GM12878 (cell line): ENCODE measurements at regions not wholly inside any gene's neighbourhood (a gene's known extent, or its start where the extent isn't known, plus 50 kb on each side); places are given as distances from the start of the nearest gene placed in this dataset.

ENCODE experiments used
- ATAC-seq: fragments of 200-7000 bp; cut with Tn5 transposase; 3 replicates; pipeline ENCODE4 v1.9.1; 2020; ENCODE audit warnings: mild to moderate bottlenecking, moderate library complexity
- BruUV-seq: library from RNA; stranded (reverse); fragments of 400-500 nt; replicated peaks from 2 replicates; lab custom pipeline; 2021; lab: Mats Ljungman, UMichigan
- CTCF ChIA-PET: fragments of 300-600 bp; sonication (Branson Sonifier 250); formaldehyde crosslinking; extraction: SDS; loops from one replicate; lab custom pipeline; 2021; ENCODE audit warnings: inconsistent platforms; lab: Yijun Ruan, JAX
- POLR2A ChIA-PET: fragments of 350-600 bp; formaldehyde crosslinking; extraction: SDS; loops from one replicate; lab custom pipeline; 2021; ENCODE audit warnings: inconsistent platforms; lab: Charles Lee
- RAD21 ChIA-PET: fragments of 300-600 bp; sonication (Branson Sonifier 250); formaldehyde crosslinking; loops from one replicate; lab custom pipeline; 2023; ENCODE audit warnings: antibody characterized with exemption; ENCODE audit not compliant: unreplicated experiment; lab: Charles Lee
- SMC1A ChIA-PET: fragments of 300-600 bp; sonication (Branson Sonifier 250); formaldehyde crosslinking; loops from one replicate; lab custom pipeline; 2023; ENCODE audit not compliant: unreplicated experiment, uncharacterized antibody; lab: Charles Lee
- DNase-seq: peaks from one replicate; pipeline ENCODE4 v3.0.0-alpha.2; 2011; ENCODE audit warnings: low read depth, low spot score
- FAIRE-seq: peaks from 3 replicates; lab custom pipeline; 2011; peaks lifted over from hg19 to GRCh38; lab: Jason Lieb, UNC
- H2AFZ ChIP-seq: 2 replicates; pipeline ENCODE4 v1.6.0; 2011; ENCODE audit warnings: low read depth, low read length, control low read depth; ENCODE audit not compliant: control insufficient read depth
- H3K27ac ChIP-seq: 2 replicates; pipeline ENCODE4 v1.5.1; 2011; ENCODE audit warnings: control low read depth; ENCODE audit not compliant: control insufficient read depth, insufficient read depth
- H3K27me3 ChIP-seq, 2 experiments: replicated peaks in 1 of 2; 2 replicates each; pipeline versions ENCODE4 v1.6.0 to v1.6.1; 2011; ENCODE audit warnings: low read length in 1 of 2; ENCODE audit not compliant: control insufficient read depth in 2 of 2, insufficient read depth in 2 of 2
- H3K36me3 ChIP-seq, 2 experiments: 2 replicates each; pipeline ENCODE4 v1.5.1; 2011; ENCODE audit warnings: low read length in 1 of 2; ENCODE audit not compliant: control insufficient read depth in 2 of 2, insufficient read depth in 2 of 2
- H3K4me1 ChIP-seq: 2 replicates; pipeline ENCODE4 v1.6.1; 2011; ENCODE audit warnings: mild to moderate bottlenecking, low read length, moderate library complexity, mixed read lengths; ENCODE audit not compliant: control insufficient read depth, insufficient read depth
- H3K4me2 ChIP-seq: 2 replicates; pipeline ENCODE4 v1.6.0; 2011; ENCODE audit warnings: control low read depth; ENCODE audit not compliant: control insufficient read depth, insufficient read depth
- H3K4me3 ChIP-seq: fragments of 200-600 bp; sonication (generic); 2 replicates; pipeline ENCODE4 v1.5.1; 2016
- H3K79me2 ChIP-seq: 2 replicates; pipeline ENCODE4 v1.6.0; 2011; ENCODE audit warnings: low read length; ENCODE audit not compliant: control insufficient read depth, insufficient read depth
- H3K9ac ChIP-seq: 2 replicates; pipeline ENCODE4 v1.8.0; 2011; ENCODE audit warnings: low read length, control low read depth, mixed read lengths; ENCODE audit not compliant: control insufficient read depth, insufficient read depth
- H3K9me3 ChIP-seq: replicated peaks from 3 replicates; pipeline ENCODE4 v1.5.1; 2011; ENCODE audit warnings: mild to moderate bottlenecking, low read length; ENCODE audit not compliant: control insufficient read depth, insufficient read depth
- H4K20me1 ChIP-seq: 2 replicates; pipeline ENCODE4 v1.6.0; 2011; ENCODE audit not compliant: control insufficient read depth, insufficient read depth
- BRCA1 ChIP-seq: IDR thresholded peaks from 2 replicates; pipeline ENCODE4 v1.6.1; 2011; ENCODE audit warnings: low read depth, low read length, improper control_type of control experiment
- CHD4 ChIP-seq: fragments of 200-600 bp; sonication (generic); IDR thresholded peaks from 2 replicates; pipeline ENCODE4 v1.6.1; 2016; ENCODE audit warnings: mild to moderate bottlenecking
- CREM ChIP-seq: IDR thresholded peaks from 2 replicates; pipeline ENCODE4 v1.6.1; 2014; ENCODE audit warnings: antibody characterized with exemption, low read depth
- FOS ChIP-seq: IDR thresholded peaks from 3 replicates; pipeline ENCODE4 v1.6.1; 2011; ENCODE audit warnings: borderline replicate concordance; ENCODE audit not compliant: insufficient read length; ENCODE audit errors: extremely low read depth
- HCFC1 ChIP-seq: fragments of 150-350 bp; IDR thresholded peaks from 2 replicates; pipeline ENCODE4 v1.6.1; 2014; ENCODE audit warnings: low read length
- JUNB ChIP-seq: IDR thresholded peaks from 2 replicates; pipeline ENCODE4 v1.6.1; 2016; ENCODE audit warnings: antibody characterized with exemption, mild to moderate bottlenecking
- MEF2A ChIP-seq: IDR thresholded peaks from 2 replicates; pipeline ENCODE4 v1.6.1; 2011; ENCODE audit warnings: low read depth, mild to moderate bottlenecking, low read length, moderate library complexity; ENCODE audit not compliant: insufficient read depth
- PAX8 ChIP-seq: fragments of 450-650 bp; IDR thresholded peaks from 2 replicates; pipeline ENCODE4 v1.6.1; 2017; ENCODE audit warnings: mild to moderate bottlenecking, moderate library complexity
- PML ChIP-seq: IDR thresholded peaks from 2 replicates; pipeline ENCODE4 v1.6.1; 2012; ENCODE audit warnings: low read length, inconsistent platforms
- SIN3A ChIP-seq: IDR thresholded peaks from 2 replicates; pipeline ENCODE4 v1.6.1; 2012; ENCODE audit warnings: low read depth, low read length, improper control_type of control experiment
- SMARCA5 ChIP-seq: fragments of 450-650 bp; IDR thresholded peaks from 2 replicates; pipeline ENCODE4 v1.6.1; 2017; ENCODE audit warnings: mild to moderate bottlenecking
- STAT3 ChIP-seq: IDR thresholded peaks from 2 replicates; pipeline ENCODE4 v1.6.1; 2011; ENCODE audit warnings: low read depth, low read length, improper control_type of control experiment
- WGBS: methylation state at CpG from one replicate; pipeline ENCODE4 v1.1.6; 2016; ENCODE audit warnings: low lambda C conversion rate; ENCODE audit not compliant: insufficient replicate concordance, insufficient coverage; ENCODE audit errors: missing lambda C conversion rate; 5-methylcytosine and 5-hydroxymethylcytosine counted together
- in situ Hi-C: fragments of 300-500 bp; cut with MboI; formaldehyde crosslinking; loops from 9 replicates; pipeline ENCODE4 v1.14.3; 2018; ENCODE audit warnings: mixed read lengths
- intact Hi-C: fragments of 100-400 bp; cut with micrococcal nuclease; formaldehyde crosslinking; loops from one replicate; pipeline ENCODE4 v1.14.2; 2022; ENCODE audit not compliant: unreplicated experiment
- TF ChIP-seq, protein P1 (sequence below): fragments of 150-350 bp; IDR thresholded peaks from 2 replicates; pipeline ENCODE4 v1.6.1; 2016; ENCODE audit warnings: low read depth, low read length
- TF ChIP-seq, protein P2 (sequence below): IDR thresholded peaks from 2 replicates; pipeline ENCODE4 v1.6.1; 2011; ENCODE audit warnings: borderline replicate concordance, low read depth, mild to moderate bottlenecking, moderate library complexity, mixed read lengths, low read length; ENCODE audit not compliant: insufficient read depth; ENCODE audit errors: extremely low read length
- TF ChIP-seq, protein P3 (sequence below): IDR thresholded peaks from 2 replicates; pipeline ENCODE4 v1.6.1; 2012; ENCODE audit warnings: low read depth, low read length, improper control_type of control experiment
- TF ChIP-seq, protein P4 (sequence below), 3 experiments: IDR thresholded peaks in 2 of 3; conservative IDR thresholded peaks in 1 of 3; 2 replicates each; pipeline ENCODE4 v1.5.1; 2011; ENCODE audit warnings: low read depth in 3 of 3, low read length in 3 of 3, mild to moderate bottlenecking in 3 of 3, control low read depth in 2 of 3, moderate library complexity in 2 of 3, inconsistent platforms in 1 of 3, mixed read lengths in 1 of 3; ENCODE audit not compliant: control insufficient read depth in 2 of 3, insufficient read depth in 1 of 3; ENCODE audit errors: extremely low read depth in 1 of 3

DNA sequence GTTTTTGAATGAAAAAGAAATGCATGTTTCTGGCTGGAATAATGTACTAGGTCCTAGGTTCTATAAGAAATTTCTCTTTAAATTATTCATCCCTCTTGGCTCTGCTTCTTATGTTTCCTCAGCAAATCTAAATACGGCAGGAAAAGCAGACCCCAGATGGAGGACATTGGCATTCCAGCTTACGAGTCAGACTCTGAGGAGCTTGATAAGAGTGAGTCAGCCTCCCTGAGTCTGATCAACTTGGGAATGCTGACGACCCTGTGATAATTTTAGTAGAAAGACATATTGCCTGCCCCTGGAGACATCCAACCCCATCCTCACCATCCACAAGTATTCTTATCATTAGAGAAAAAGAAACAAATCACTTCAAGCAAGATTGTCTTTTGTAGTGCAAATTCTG lies 509.7 kb upstream of the MARCKS start:
- intact Hi-C loops: no loop called here
- RAD21 ChIA-PET: no interaction called here
- no peak for TF ChIP-seq MEF2A
- TF ChIP-seq JUNB: no peak
- no peak for TF ChIP-seq BRCA1
- TF ChIP-seq, protein P1, sequence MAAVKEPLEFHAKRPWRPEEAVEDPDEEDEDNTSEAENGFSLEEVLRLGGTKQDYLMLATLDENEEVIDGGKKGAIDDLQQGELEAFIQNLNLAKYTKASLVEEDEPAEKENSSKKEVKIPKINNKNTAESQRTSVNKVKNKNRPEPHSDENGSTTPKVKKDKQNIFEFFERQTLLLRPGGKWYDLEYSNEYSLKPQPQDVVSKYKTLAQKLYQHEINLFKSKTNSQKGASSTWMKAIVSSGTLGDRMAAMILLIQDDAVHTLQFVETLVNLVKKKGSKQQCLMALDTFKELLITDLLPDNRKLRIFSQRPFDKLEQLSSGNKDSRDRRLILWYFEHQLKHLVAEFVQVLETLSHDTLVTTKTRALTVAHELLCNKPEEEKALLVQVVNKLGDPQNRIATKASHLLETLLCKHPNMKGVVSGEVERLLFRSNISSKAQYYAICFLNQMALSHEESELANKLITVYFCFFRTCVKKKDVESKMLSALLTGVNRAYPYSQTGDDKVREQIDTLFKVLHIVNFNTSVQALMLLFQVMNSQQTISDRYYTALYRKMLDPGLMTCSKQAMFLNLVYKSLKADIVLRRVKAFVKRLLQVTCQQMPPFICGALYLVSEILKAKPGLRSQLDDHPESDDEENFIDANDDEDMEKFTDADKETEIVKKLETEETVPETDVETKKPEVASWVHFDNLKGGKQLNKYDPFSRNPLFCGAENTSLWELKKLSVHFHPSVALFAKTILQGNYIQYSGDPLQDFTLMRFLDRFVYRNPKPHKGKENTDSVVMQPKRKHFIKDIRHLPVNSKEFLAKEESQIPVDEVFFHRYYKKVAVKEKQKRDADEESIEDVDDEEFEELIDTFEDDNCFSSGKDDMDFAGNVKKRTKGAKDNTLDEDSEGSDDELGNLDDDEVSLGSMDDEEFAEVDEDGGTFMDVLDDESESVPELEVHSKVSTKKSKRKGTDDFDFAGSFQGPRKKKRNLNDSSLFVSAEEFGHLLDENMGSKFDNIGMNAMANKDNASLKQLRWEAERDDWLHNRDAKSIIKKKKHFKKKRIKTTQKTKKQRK: no peak
- no peak for TF ChIP-seq FOS
- TF ChIP-seq, protein P2, sequence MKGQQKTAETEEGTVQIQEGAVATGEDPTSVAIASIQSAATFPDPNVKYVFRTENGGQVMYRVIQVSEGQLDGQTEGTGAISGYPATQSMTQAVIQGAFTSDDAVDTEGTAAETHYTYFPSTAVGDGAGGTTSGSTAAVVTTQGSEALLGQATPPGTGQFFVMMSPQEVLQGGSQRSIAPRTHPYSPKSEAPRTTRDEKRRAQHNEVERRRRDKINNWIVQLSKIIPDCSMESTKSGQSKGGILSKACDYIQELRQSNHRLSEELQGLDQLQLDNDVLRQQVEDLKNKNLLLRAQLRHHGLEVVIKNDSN: no peak
- no peak for TF ChIP-seq HCFC1
- no peak for TF ChIP-seq SMARCA5
- no peak for TF ChIP-seq PML
- TF ChIP-seq CREM: no peak
- no peak for TF ChIP-seq PAX8
- TF ChIP-seq, protein P3, sequence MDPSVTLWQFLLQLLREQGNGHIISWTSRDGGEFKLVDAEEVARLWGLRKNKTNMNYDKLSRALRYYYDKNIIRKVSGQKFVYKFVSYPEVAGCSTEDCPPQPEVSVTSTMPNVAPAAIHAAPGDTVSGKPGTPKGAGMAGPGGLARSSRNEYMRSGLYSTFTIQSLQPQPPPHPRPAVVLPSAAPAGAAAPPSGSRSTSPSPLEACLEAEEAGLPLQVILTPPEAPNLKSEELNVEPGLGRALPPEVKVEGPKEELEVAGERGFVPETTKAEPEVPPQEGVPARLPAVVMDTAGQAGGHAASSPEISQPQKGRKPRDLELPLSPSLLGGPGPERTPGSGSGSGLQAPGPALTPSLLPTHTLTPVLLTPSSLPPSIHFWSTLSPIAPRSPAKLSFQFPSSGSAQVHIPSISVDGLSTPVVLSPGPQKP: no peak
- TF ChIP-seq STAT3: no peak
- no peak for TF ChIP-seq CHD4
- TF ChIP-seq, protein P4, sequence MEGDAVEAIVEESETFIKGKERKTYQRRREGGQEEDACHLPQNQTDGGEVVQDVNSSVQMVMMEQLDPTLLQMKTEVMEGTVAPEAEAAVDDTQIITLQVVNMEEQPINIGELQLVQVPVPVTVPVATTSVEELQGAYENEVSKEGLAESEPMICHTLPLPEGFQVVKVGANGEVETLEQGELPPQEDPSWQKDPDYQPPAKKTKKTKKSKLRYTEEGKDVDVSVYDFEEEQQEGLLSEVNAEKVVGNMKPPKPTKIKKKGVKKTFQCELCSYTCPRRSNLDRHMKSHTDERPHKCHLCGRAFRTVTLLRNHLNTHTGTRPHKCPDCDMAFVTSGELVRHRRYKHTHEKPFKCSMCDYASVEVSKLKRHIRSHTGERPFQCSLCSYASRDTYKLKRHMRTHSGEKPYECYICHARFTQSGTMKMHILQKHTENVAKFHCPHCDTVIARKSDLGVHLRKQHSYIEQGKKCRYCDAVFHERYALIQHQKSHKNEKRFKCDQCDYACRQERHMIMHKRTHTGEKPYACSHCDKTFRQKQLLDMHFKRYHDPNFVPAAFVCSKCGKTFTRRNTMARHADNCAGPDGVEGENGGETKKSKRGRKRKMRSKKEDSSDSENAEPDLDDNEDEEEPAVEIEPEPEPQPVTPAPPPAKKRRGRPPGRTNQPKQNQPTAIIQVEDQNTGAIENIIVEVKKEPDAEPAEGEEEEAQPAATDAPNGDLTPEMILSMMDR (IDR thresholded peaks at IDR 0.05 in 2 of 3, conservative IDR thresholded peaks at IDR 0.05 in 1 of 3; ENCODE audit: control insufficient read depth in 2 of 3, extremely low read depth in 1 of 3, insufficient read depth in 1 of 3, low read depth in 3 of 3, low read length in 3 of 3): no peak
- no peak for TF ChIP-seq SIN3A

More for the DNA sequence above, 509.7 kb upstream of the MARCKS start:
- 84% methylated on average over 3 of the region's 3 CpGs for WGBS
- FAIRE-seq: no peak
- ChIA-PET CTCF (interaction anchor here (0.9 to 1.3 kb wide), 2 partner anchors 16 to 43 kb away, joined by 4 to 5 read pairs; no protein-coding TSS in a partner anchor), POLR2A (no interaction called here), SMC1A (no interaction called here)
- no peak overlapping the region for H3K4me2 ChIP-seq
- no TSS peak for BruUV-seq
- H3K79me2 ChIP-seq: no peaks in the 10 kb centered on the region
- no peak overlapping the region for H2AFZ ChIP-seq
- H3K4me3 ChIP-seq: no peak overlapping the region
- H3K9ac ChIP-seq: no peak overlapping the region
- no peak overlapping the region for H3K27ac ChIP-seq
- in situ Hi-C loops: no loop called here
- no peaks in the 10 kb centered on the region for H3K36me3 ChIP-seq
- H3K4me1 ChIP-seq: no peaks in the 10 kb centered on the region
- DNase-seq: no peak
- H3K9me3 ChIP-seq: no peaks in the 10 kb centered on the region
- H4K20me1 ChIP-seq: no peaks in the 10 kb centered on the region
- ATAC-seq: no peak
- no peaks in the 10 kb centered on the region; a peak in 1 of 4 replicates for H3K27me3 ChIP-seq
